OCI-LY7 (cell line): ENCODE measurements at regions not wholly inside any gene's neighbourhood (a gene's known extent, or its start where the extent isn't known, plus 50 kb on each side); places are given as distances from the start of the nearest gene placed in this dataset.

Source experiments
- BruUV-seq: library from RNA; stranded (reverse); fragments of 400-500 nt; replicated peaks from 2 replicates; lab custom pipeline; 2021; lab: Mats Ljungman, UMichigan
- CTCF ChIA-PET: fragments of 300-600 bp; sonication (Branson Sonifier 250); formaldehyde crosslinking; loops from one replicate; lab custom pipeline; 2022; ENCODE audit warnings: antibody characterized with exemption; ENCODE audit not compliant: unreplicated experiment; lab: Charles Lee
- POLR2A ChIA-PET: fragments of 300-600 bp; sonication (Branson Sonifier 250); formaldehyde crosslinking; loops from one replicate; lab custom pipeline; 2022; ENCODE audit warnings: antibody characterized with exemption; lab: Charles Lee
- DNase-seq: peaks from one replicate; pipeline ENCODE4 v3.0.0-alpha.2; 2015; ENCODE audit warnings: low spot score
- H2AFZ ChIP-seq: fragments of 200-600 bp; sonication (generic), shearing (Covaris generic); 2 replicates; pipeline ENCODE4 v1.6.1; 2014; ENCODE audit warnings: mild to moderate bottlenecking, antibody characterized with exemption, low read length, moderate library complexity
- H3K27ac ChIP-seq: fragments of 200-600 bp; sonication (generic); 2 replicates; pipeline ENCODE4 v1.5.1; 2014; ENCODE audit warnings: mixed run types, low read depth, mild to moderate bottlenecking, moderate library complexity, low read length, inconsistent platforms; ENCODE audit not compliant: poor library complexity, severe bottlenecking
- H3K36me3 ChIP-seq: fragments of 200-600 bp; sonication (generic); 2 replicates; pipeline ENCODE4 v1.6.1; 2014; ENCODE audit warnings: mild to moderate bottlenecking, antibody characterized with exemption, low read length, moderate library complexity, mixed read lengths; ENCODE audit not compliant: insufficient read depth
- H3K4me1 ChIP-seq: fragments of 200-600 bp; sonication (generic); 2 replicates; pipeline ENCODE4 v1.5.1; 2014; ENCODE audit warnings: mild to moderate bottlenecking, low read length; ENCODE audit not compliant: insufficient read depth, poor library complexity, severe bottlenecking
- H3K4me2 ChIP-seq: fragments of 200-600 bp; sonication (generic); 2 replicates; pipeline ENCODE4 v1.6.1; 2014; ENCODE audit warnings: mild to moderate bottlenecking, low read length
- H3K4me3 ChIP-seq: fragments of 200-600 bp; sonication (generic); 2 replicates; pipeline ENCODE4 v1.5.1; 2014; ENCODE audit warnings: mild to moderate bottlenecking, low read depth, low read length; ENCODE audit not compliant: poor library complexity, severe bottlenecking
- H3K79me2 ChIP-seq: fragments of 200-600 bp; sonication (generic); 2 replicates; pipeline ENCODE4 v1.6.1; 2016; ENCODE audit warnings: low read depth, mild to moderate bottlenecking, low read length, moderate library complexity, mixed read lengths; ENCODE audit not compliant: insufficient read depth
- H3K9me2 ChIP-seq: fragments of 200-600 bp; sonication (generic); 2 replicates; pipeline ENCODE4 v1.6.1; 2016; ENCODE audit warnings: mild to moderate bottlenecking, low read length, mixed read lengths; ENCODE audit not compliant: insufficient read depth
- H3K9me3 ChIP-seq: fragments of 200-600 bp; sonication (generic); 2 replicates; pipeline ENCODE4 v1.6.1; 2014; ENCODE audit warnings: mild to moderate bottlenecking, mixed run types, low read length, mixed read lengths
- H4K20me1 ChIP-seq: fragments of 200-600 bp; sonication (generic); 2 replicates; pipeline ENCODE4 v1.6.1; 2014; ENCODE audit warnings: mild to moderate bottlenecking, antibody characterized with exemption, low read length, moderate library complexity, mixed read lengths; ENCODE audit not compliant: insufficient read depth
- CTCF ChIP-seq: fragments of 200-600 bp; sonication (generic); conservative IDR thresholded peaks from 2 replicates; pipeline ENCODE4 v1.5.1; 2014; ENCODE audit warnings: mild to moderate bottlenecking, antibody characterized with exemption, low read length, moderate library complexity, mixed read lengths
- EZH2phosphoT487 ChIP-seq: fragments of 200-600 bp; sonication (generic); IDR thresholded peaks from 2 replicates; pipeline ENCODE4 v1.6.1; 2018; ENCODE audit warnings: low read depth, borderline replicate concordance, mild to moderate bottlenecking, mixed run types, antibody characterized with exemption, low read length, moderate library complexity, mixed read lengths
- intact Hi-C: fragments of 100-400 bp; cut with micrococcal nuclease; formaldehyde crosslinking; loops from one replicate; pipeline ENCODE4 v1.10.0; 2022; ENCODE audit not compliant: unreplicated experiment

DNA sequence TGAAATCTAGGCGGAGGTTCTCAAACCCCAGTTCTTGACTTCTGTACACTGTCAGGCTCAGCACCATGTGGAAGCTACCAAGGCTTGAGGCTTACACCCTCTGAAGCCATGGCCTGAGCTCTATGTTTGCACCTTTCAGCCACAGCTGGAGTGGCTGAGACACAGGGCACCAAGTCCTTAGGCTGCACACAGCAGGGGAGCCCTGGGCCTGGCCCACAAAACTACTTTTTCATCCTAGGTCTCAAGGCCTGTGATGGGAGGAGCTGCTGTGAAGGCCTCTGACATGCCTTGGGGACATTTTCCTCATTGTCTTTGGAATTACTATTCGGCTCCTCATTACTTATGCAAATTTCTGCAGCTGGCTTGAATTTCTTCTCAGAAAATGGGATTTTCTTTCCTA is 503.2 kb upstream of the PCDH20 start:
- BruUV-seq, result no TSS peak

GRCh38 chr13:61916483-61916882 is 500.8 kb upstream of the PCDH20 start:
- H3K79me2 ChIP-seq, result no peaks in the 10 kb centered on the region
- H2AFZ ChIP-seq, result no peak overlapping the region
- H3K4me2 ChIP-seq, result no peak overlapping the region
- TF ChIP-seq EZH2phosphoT487 (no peak), CTCF (no peak)
- H3K9me2 ChIP-seq, result no peaks in the 10 kb centered on the region
- H3K9me3 ChIP-seq, result no peaks in the 10 kb centered on the region
- intact Hi-C loops, result no loop called here
- no peak overlapping the region for H3K27ac ChIP-seq
- POLR2A ChIA-PET, result interaction anchor here (0.6 kb wide), 1 partner anchor 1972 kb away, joined by 3 read pairs; no protein-coding TSS in a partner anchor
- H3K36me3 ChIP-seq, result no peaks in the 10 kb centered on the region
- CTCF ChIA-PET, result no interaction called here
- no peak for DNase-seq
- no peaks in the 10 kb centered on the region for H4K20me1 ChIP-seq
- no TSS peak for BruUV-seq
- no peak overlapping the region for H3K4me3 ChIP-seq
- no peaks in the 10 kb centered on the region for H3K4me1 ChIP-seq

More for the DNA sequence above, 503.2 kb upstream of the PCDH20 start:
- H4K20me1 ChIP-seq, result no peaks in the 10 kb centered on the region
- ChIA-PET CTCF (no interaction called here), POLR2A (no interaction called here)
- intact Hi-C loops, result no loop called here
- no peak overlapping the region for H3K4me3 ChIP-seq
- no peaks in the 10 kb centered on the region for H3K36me3 ChIP-seq
- TF ChIP-seq EZH2phosphoT487 (no peak), CTCF (no peak)
- no peaks in the 10 kb centered on the region for H3K9me3 ChIP-seq
- no peaks in the 10 kb centered on the region for H3K9me2 ChIP-seq
- DNase-seq, result no peak
- no peaks in the 10 kb centered on the region for H3K4me1 ChIP-seq
- H3K4me2 ChIP-seq, result no peak overlapping the region
- no peak overlapping the region for H3K27ac ChIP-seq
- H2AFZ ChIP-seq, result no peak overlapping the region
- no peaks in the 10 kb centered on the region for H3K79me2 ChIP-seq

DNA sequence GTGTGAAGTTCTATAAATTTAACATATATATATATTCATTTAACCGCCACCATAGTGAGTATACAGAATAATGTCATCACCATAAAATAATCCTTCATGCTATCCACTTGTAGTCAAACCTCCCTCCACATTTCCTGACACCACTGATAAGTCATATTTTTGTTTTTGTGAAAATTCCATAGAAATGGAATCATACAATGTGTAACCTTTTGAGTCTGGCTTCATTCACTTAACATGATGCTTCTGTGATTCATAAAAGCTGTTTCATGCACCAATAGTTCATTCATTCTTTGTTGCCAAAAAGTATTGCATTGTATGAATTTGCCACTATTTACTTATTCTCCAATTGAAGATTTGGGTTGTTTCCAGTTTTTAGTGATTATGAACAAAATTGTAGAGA is 497.5 kb upstream of the PCDH20 start:
- TF ChIP-seq EZH2phosphoT487 (no peak), CTCF (no peak)
- Histone ChIP-seq H2AFZ (no peak overlapping the region), H3K27ac (no peak overlapping the region), H3K9me2 (no peaks in the 10 kb centered on the region), H3K4me1 (no peaks in the 10 kb centered on the region), H3K9me3 (no peaks in the 10 kb centered on the region), H3K79me2 (no peaks in the 10 kb centered on the region), H3K36me3 (no peaks in the 10 kb centered on the region), H3K4me2 (no peak overlapping the region), H4K20me1 (no peaks in the 10 kb centered on the region), H3K4me3 (no peak overlapping the region)
- intact Hi-C loops, result no loop called here
- BruUV-seq, result no TSS peak
- DNase-seq, result no peak
- CTCF ChIA-PET, result no interaction called here
- POLR2A ChIA-PET, result interaction anchor here (0.6 kb wide), 1 partner anchor 13 kb away, joined by 3 read pairs; no protein-coding TSS in a partner anchor
